NCI-H1417 (cell line): ENCODE measurements at regions not wholly inside any gene's neighbourhood (a gene's known extent, or its start where the extent isn't known, plus 50 kb on each side); places are given as distances from the start of the nearest gene placed in this dataset.
"Not testable (repeated sequence)": the region's sequence is repeated elsewhere in the genome, so short reads cannot be mapped to it uniquely, and the experiment has no call there.

Experiments
- DNase-seq, 3 experiments: peaks; one replicate each; lab custom pipeline; 2025; lab: John Stamatoyannopoulos, UW

GRCh38 chr12:11978726-11979384 is 91.9 kb upstream of the BCL2L14 start:
- no peak for DNase-seq

DNA sequence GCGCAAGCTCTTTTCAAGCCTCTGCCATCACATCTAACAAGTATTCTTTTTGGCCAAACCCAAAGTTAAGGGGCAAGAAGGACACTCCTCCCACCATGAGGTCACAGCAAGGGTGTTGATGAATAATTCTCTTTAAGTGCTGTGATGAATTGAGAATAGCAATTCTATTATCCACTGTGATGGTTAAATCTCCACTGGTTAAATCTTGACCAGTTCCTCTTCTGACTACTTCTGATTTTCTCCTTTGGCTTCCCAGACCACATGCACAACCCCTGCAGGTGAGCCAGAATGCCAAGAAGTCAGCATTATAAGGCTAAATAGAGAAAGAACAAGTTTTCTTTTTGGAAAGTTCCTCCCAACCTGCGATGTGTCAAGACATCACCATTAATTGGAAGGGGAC is 90.6 kb upstream of the BCL2L14 start:
- DNase-seq, result no peak

DNA sequence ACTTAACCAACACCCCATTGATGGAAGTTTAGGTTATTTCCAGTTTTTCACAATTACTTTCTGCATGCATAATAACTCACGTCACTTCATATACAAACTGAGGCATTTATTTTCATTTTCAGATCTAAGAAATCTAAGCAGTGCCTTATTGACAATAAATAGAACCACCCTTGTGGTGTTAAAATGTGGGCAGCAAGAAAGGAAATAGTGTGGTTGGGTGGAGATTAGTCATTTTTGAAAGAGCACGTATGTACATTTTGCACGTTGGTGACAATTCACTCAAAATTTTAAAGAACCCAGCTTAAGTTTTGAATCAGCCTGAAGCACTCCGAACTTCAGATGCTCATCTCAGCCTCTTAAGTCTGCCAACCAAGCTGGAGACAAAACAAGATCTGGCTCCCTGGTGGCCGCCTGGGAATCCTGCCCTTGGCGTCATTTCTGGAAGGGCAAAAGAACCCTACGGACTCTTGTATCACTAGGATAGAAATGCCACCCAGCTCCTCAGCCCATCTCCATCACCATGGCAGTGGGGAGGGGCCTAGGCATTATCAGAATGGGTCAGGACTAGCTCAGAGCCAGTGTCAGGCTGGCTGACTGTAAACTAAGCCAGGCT is 89.5 kb upstream of the BCL2L14 start:
- no peak for DNase-seq

- no peak for DNase-seq
Measured at GRCh38 chr12:11984417-11984816, 86.3 kb upstream of the BCL2L14 start.

DNA sequence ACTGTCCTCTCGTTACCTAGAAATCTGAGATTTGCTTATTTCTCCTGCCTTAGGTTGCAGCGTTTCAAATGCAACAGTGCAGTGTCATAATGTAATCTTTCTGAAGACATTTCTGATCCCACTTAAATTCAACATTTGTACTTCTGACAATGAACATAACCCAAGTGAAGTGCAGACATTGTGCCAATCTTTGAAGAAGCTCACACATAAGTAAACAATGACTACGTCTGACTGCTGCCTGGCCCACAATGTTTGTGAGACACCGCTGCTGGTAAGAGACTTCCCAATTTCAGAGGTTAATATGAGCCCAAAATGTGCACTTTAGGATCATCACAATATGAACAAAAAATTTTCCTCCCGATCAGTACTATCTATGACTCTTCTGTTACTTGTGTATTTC is 84.6 kb upstream of the BCL2L14 start:
- DNase-seq, result no peak

GRCh38 chr12:11987901-11988300 is 82.8 kb upstream of the BCL2L14 start:
- DNase-seq, result no peak

GRCh38 chr12:11991604-11992003 is 79.1 kb upstream of the BCL2L14 start:
- no peak for DNase-seq

- DNase-seq, result no peak
Measured at GRCh38 chr12:11992515-11992914, 78.2 kb upstream of the BCL2L14 start.

- not testable (repeated sequence) for DNase-seq
Measured at GRCh38 chr12:11998307-11998943, 72.3 kb upstream of the BCL2L14 start.

DNA sequence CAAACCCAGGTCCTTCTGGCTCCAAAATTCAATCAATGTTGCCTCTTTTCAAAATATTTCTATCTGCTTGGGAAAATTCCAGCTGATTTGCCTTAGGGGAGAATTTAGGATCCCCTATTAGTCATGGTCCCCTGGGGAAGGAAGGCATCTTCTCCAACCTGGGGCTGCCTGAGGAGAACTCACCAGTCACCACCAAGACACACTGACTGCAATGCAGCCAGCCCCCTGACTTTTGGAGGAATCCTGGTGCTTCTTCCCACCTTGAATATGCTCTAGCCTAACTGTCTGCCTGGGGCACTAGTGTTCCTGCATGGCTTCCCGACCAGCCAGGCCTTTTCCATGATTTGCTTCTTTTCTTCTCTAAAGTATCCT is 71.8 kb upstream of the BCL2L14 start:
- no peak for DNase-seq

DNA sequence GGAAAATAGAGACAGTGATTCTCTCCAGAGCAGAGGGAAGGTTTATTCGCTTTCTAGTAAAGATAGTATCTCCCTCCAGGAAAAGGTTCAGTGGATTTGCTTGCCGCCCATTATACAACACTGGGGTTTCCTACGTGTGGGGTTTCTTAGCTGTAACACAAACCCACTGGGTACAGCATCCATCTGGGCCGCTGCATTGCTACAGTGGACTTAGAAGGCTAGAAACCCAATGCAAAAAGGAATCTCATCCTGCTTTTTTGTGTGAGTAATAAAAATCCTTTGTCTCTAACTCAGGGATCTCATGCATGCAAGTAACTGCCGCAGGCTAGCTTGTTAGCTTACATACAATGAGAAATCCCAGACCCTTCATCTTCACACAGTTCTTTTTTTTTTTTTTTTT is 67.1 kb upstream of the BCL2L14 start:
- DNase-seq, result no peak

DNA sequence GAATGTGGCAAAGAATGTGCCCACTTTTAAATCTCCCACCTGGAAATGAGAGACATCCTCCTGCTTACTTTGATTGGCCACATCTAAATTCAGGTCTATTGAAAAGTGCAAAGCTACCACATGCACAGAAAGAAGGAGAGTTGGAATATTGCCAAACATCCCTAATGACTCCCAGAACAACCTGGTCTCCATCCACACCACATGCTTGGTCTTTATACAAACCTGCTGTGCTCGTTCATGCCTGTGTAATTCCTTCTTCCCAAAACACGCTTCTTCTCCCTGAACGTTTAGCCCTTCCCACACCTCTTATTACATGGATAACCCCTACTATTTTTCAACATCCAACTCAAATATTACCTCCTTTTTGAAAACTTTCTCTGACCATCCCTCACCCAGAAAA is 66.2 kb upstream of the BCL2L14 start:
- peak; percentile 12 to 86 (median 61) for DNase-seq

GRCh38 chr12:12007001-12007712 is 63.6 kb upstream of the BCL2L14 start:
- DNase-seq, result no peak

- no peak for DNase-seq
Measured at GRCh38 chr12:12007713-12008231, 63.0 kb upstream of the BCL2L14 start.

GRCh38 chr12:12008232-12008850 is 62.4 kb upstream of the BCL2L14 start:
- no peak for DNase-seq

GRCh38 chr12:12008931-12009611 is 61.7 kb upstream of the BCL2L14 start:
- DNase-seq, result peak; percentile 67 to 91 (median 81)

DNA sequence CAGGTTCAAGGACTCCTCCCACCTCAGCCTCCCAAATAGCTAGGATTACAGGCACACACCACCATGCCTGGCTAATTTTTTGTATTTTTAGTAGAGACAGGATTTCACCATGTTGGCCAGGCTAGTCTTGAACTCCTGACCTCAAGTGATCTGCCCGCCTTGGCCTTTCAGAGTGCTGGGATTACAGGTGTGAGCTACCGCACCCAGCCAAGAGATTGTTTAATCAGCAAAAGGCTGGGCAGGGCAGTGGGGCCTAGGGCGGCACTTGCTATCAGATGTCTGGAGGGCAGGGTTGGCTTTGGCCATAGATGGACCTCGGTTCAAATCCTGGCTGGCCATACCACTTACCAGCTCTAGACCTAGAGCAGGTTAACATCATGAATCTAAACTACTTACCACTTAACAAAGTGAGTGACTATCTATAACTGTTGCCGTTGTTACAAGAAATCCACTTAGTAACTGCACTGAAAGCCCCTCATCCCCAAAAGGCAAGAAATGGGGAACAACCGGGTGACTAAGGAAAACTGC is 60.9 kb upstream of the BCL2L14 start:
- not testable (repeated sequence) for DNase-seq

DNA sequence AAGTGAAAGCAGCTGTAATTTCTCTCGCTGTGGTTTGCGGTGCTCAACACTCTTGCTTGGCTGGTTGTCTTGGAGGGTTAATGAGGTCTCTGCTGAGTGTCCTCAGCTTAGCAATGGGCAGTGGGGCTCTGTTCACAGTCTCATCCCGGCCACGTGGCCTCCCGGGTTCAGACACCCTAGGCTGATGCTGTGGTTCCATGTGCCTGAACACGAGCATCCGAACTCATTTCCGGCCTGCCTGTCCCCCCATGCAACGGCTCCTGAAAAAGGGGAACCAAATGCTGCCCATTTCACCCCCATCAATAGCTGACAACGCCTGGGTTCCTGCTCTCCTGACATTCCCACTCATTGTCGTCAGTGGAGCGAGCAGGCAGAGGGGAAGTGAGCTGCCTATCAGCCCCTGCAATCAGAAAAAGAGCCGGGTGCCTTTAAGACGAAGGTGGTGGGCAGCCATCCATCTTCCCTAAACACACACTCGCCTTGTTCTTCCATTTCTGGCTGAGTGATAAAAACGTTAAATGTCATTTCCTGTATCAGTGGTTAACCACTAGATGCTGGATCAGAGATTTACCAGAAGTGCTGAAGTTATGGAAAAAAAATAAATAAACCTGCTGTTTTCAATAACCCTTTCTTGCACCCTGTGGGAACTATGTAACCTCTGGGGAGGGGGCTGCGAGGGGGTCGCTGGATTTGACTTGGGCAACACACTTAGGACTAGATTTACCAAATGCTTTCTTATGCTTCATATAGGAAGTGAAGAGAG is 60.3 kb upstream of the BCL2L14 start:
- no peak for DNase-seq

DNA sequence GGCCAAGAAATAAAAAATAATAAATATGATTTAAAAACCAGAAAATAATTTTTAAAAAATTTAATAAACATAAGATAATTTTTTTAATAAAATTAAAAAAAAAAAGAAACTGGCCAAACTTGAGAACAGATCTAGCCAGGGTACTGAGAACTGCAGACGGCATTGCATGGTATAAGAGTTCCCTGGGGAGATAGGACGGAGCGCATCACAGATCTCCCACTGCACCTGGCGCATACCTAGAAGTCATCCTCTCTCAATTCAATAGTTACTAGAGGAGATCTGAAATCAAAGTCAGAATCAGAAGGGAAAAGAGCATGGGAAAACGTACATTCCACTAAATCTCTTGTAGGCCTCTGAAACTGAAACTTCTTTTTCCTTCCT is 58.9 kb upstream of the BCL2L14 start:
- no peak for DNase-seq

GRCh38 chr12:12015073-12015685 is 55.6 kb upstream of the BCL2L14 start:
- no peak for DNase-seq
